ENCODE measurements at regions not wholly inside any gene's neighbourhood (a gene's known extent, or its start where the extent isn't known, plus 50 kb on each side); places are given as distances from the start of the nearest gene placed in this dataset.

DNA sequence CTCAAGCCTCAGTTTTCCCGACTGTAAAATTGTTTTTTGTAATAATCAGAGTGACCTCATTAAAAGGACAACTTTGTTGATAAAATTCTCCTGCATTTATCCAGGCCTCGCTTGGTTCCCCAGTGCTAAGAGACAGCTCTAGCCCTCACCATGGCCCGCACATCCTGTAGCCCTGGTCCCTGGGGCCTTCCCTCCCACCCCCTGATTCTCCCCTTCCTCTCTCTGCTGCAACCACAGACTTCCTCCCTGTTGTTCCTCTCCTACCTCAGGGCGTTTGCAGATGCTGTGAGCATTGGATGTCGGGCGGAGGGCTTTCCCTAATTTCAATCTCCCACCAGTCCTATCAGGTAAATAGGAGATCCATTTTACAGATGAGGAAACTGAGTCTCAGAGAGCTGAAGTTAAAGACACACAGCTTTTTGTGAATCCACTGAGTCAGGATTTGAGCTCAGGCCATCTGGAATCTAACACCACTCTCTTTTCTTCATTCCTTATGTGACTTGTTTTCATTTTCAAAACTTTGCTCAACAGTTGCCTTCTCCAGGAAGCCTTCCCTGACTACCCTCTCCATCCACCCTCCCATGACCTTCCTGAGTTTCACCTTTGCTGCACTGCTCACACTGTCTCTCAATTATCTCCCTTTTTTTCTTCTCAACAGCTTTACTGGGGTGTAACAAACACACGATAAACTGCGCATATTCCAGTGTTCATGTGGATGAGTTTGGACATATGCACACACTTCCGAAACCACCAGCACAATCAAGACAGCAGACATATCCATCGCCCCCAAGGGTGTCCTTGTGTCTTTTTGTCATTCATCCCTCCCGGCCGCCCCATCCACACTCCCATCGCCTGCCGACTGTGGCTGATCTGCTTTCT, 107.1 kb downstream of the CEBPB start:
- no peak for DNase-seq (ENCODE audit: extremely low read depth in 1 of 4, low spot score in 3 of 4)
- H3K36me3 ChIP-seq (ENCODE audit: control insufficient read depth, insufficient read depth, low read length) = no peaks in the 10 kb centered on the region
- H3K4me2 ChIP-seq (ENCODE audit: insufficient read depth, low read length) = peak overlapping the region; percentile 28; the same call in 1 of the 2 replicates
- ChIA-PET POLR2A (interaction anchor here (0.6 kb wide), 1 partner anchor 165 kb away, joined by 3 read pairs; no protein-coding TSS in a partner anchor), CTCF (ENCODE audit: low intra/inter-chr PET ratio) (interaction anchor here (0.6 kb wide), 1 partner anchor 163 kb away, joined by 3 read pairs; no protein-coding TSS in a partner anchor)
- no peak for ATAC-seq
- H3K4me3 ChIP-seq = no peak overlapping the region
- H3K4me1 ChIP-seq (replicated peaks in 1 of 2; ENCODE audit: control insufficient read depth in 2 of 2, insufficient read depth in 2 of 2, low read length in 2 of 2) = peaks cover 44 to 52% of the 10 kb centered on the region in 2 experiments
- BruUV-seq (replicated peaks) = no TSS peak
- H3K79me2 ChIP-seq (ENCODE audit: control insufficient read depth, insufficient read depth, low read length) = no peaks in the 10 kb centered on the region
- WGBS (ENCODE audit: insufficient coverage, low coverage, missing lambda C conversion rate) = 68% methylated on average over 14 of the region's 14 CpGs
- no peak overlapping the region for H3K9ac ChIP-seq (ENCODE audit: insufficient read depth in 1 of 2, low read depth in 2 of 2, low read length in 2 of 2)
- FAIRE-seq = no peak
- H3K27me3 ChIP-seq (ENCODE audit: control insufficient read depth in 2 of 2, insufficient read depth in 2 of 2, low read length in 2 of 2) = no peaks in the 10 kb centered on the region
- in situ Hi-C loops (cut with MboI) = no loop called here
- intact Hi-C loops (cut with micrococcal nuclease) = no loop called here
- H3K27ac ChIP-seq (ENCODE audit: extremely low read depth, low read depth, low read length) = no peak overlapping the region; the same call in 2 of the 3 replicates
- H4K20me1 ChIP-seq (replicated peaks; ENCODE audit: control insufficient read depth, insufficient read depth, low read length) = no peaks in the 10 kb centered on the region
- H3K9me1 ChIP-seq (ENCODE audit: control insufficient read depth, insufficient read depth, low read length) = no peaks in the 10 kb centered on the region
- H2AFZ ChIP-seq (ENCODE audit: low read depth, low read length) = peak overlapping the region; percentile 0; the same call in 1 of the 2 replicates
- no peaks in the 10 kb centered on the region; the same call in 1 of the 2 replicates for H3K9me3 ChIP-seq (replicated peaks; ENCODE audit: control insufficient read depth, insufficient read depth, low read depth, low read length)
- TF ChIP-seq BCOR (IDR thresholded peaks at IDR 0.05) (peak; percentile 99), SRSF3 (IDR thresholded peaks at IDR 0.05; ENCODE audit: insufficient read depth, low read length) (no peak), PCBP2 (IDR thresholded peaks at IDR 0.05; ENCODE audit: low read depth, low read length, poor library complexity, severe bottlenecking) (no peak), PHF20 (IDR thresholded peaks at IDR 0.05; ENCODE audit: partially characterized antibody) (peak; percentile 67), ZNF280A (IDR thresholded peaks at IDR 0.05; ENCODE audit: low read depth, partially characterized antibody) (no peak), RBM25 (IDR thresholded peaks at IDR 0.05; ENCODE audit: low read depth, low read length, severe bottlenecking) (peak; percentile 99), ZNF354B (CRISPR knock-in tag; IDR thresholded peaks at IDR 0.05) (no peak), NR3C1 (CRISPR knock-in tag; IDR thresholded peaks at IDR 0.05) (no peak), ZNF324 (CRISPR knock-in tag; IDR thresholded peaks at IDR 0.05) (no peak), SLC30A9 (CRISPR knock-in tag; IDR thresholded peaks at IDR 0.05) (no peak), KLF1 (tag; IDR thresholded peaks at IDR 0.05) (no peak), CBFA2T3 (IDR thresholded peaks at IDR 0.05) (no peak), MTF1 (CRISPR knock-in tag; IDR thresholded peaks at IDR 0.05; ENCODE audit: borderline replicate concordance) (no peak), SPI1 (IDR thresholded peaks at IDR 0.05; ENCODE audit: borderline replicate concordance, low read depth, low read length) (peak; percentile 64; the same call in 1 of the 2 replicates), ETS2 (tag; IDR thresholded peaks at IDR 0.05; ENCODE audit: borderline replicate concordance, poor library complexity, severe bottlenecking) (no peak), NFATC3 (IDR thresholded peaks at IDR 0.05) (no peak), ZNF347 (CRISPR knock-in tag; IDR thresholded peaks at IDR 0.05; ENCODE audit: low read depth) (no peak), SAFB2 (IDR thresholded peaks at IDR 0.05; ENCODE audit: borderline replicate concordance, low read depth, low read length, severe bottlenecking) (no peak)
- TF ChIP-seq, protein P1, sequence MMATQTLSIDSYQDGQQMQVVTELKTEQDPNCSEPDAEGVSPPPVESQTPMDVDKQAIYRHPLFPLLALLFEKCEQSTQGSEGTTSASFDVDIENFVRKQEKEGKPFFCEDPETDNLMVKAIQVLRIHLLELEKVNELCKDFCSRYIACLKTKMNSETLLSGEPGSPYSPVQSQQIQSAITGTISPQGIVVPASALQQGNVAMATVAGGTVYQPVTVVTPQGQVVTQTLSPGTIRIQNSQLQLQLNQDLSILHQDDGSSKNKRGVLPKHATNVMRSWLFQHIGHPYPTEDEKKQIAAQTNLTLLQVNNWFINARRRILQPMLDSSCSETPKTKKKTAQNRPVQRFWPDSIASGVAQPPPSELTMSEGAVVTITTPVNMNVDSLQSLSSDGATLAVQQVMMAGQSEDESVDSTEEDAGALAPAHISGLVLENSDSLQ (IDR thresholded peaks at IDR 0.05) = no peak
- TF ChIP-seq, protein P2, sequence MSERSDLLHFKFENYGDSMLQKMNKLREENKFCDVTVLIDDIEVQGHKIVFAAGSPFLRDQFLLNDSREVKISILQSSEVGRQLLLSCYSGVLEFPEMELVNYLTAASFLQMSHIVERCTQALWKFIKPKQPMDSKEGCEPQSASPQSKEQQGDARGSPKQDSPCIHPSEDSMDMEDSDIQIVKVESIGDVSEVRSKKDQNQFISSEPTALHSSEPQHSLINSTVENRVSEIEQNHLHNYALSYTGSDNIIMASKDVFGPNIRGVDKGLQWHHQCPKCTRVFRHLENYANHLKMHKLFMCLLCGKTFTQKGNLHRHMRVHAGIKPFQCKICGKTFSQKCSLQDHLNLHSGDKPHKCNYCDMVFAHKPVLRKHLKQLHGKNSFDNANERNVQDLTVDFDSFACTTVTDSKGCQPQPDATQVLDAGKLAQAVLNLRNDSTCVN (CRISPR knock-in tag; IDR thresholded peaks at IDR 0.05) = no peak

All from K562 (cell line).